ENCODE measurements at regions not wholly inside any gene's neighbourhood (a gene's known extent, or its start where the extent isn't known, plus 50 kb on each side); places are given as distances from the start of the nearest gene placed in this dataset.

- Histone ChIP-seq H3K9me3 (ENCODE audit: severe bottlenecking) (no peaks in the 10 kb centered on the region), H3K27ac (ENCODE audit: poor library complexity, severe bottlenecking) (no peak overlapping the region), H3K27me3 (ENCODE audit: insufficient read depth, poor library complexity, severe bottlenecking) (no peaks in the 10 kb centered on the region), H3K36me3 (ENCODE audit: low read depth) (no peaks in the 10 kb centered on the region), H3K4me3 (ENCODE audit: severe bottlenecking) (no peak overlapping the region), H3K4me1 (ENCODE audit: insufficient read depth, poor library complexity, severe bottlenecking) (no peaks in the 10 kb centered on the region)
- no peak for ATAC-seq (ENCODE audit: low read depth)
- no peak for DNase-seq (ENCODE audit: low spot score)
- no peak for TF ChIP-seq CTCF (IDR thresholded peaks at IDR 0.05; ENCODE audit: poor library complexity, severe bottlenecking)
Measured at GRCh38 chr3:162119651-162120050, 623.0 kb downstream of the OTOL1 start.

- Histone ChIP-seq H3K36me3 (ENCODE audit: low read depth) (no peaks in the 10 kb centered on the region), H3K27ac (ENCODE audit: poor library complexity, severe bottlenecking) (no peak overlapping the region), H3K27me3 (ENCODE audit: insufficient read depth, poor library complexity, severe bottlenecking) (no peaks in the 10 kb centered on the region), H3K4me3 (ENCODE audit: severe bottlenecking) (no peak overlapping the region), H3K4me1 (ENCODE audit: insufficient read depth, poor library complexity, severe bottlenecking) (no peaks in the 10 kb centered on the region), H3K9me3 (ENCODE audit: severe bottlenecking) (no peaks in the 10 kb centered on the region)
- no peak for DNase-seq (ENCODE audit: low spot score)
- no peak for ATAC-seq (ENCODE audit: low read depth)
- no peak for TF ChIP-seq CTCF (IDR thresholded peaks at IDR 0.05; ENCODE audit: poor library complexity, severe bottlenecking)
Measured at GRCh38 chr3:162122405-162122804, 625.8 kb downstream of the OTOL1 start.

GRCh38 chr3:162125790-162126189 is 629.2 kb downstream of the OTOL1 start:
- Histone ChIP-seq H3K9me3 (ENCODE audit: severe bottlenecking) (no peaks in the 10 kb centered on the region), H3K27ac (ENCODE audit: poor library complexity, severe bottlenecking) (no peak overlapping the region), H3K36me3 (ENCODE audit: low read depth) (no peaks in the 10 kb centered on the region), H3K27me3 (ENCODE audit: insufficient read depth, poor library complexity, severe bottlenecking) (no peaks in the 10 kb centered on the region), H3K4me3 (ENCODE audit: severe bottlenecking) (no peak overlapping the region), H3K4me1 (ENCODE audit: insufficient read depth, poor library complexity, severe bottlenecking) (no peaks in the 10 kb centered on the region)
- no peak for DNase-seq (ENCODE audit: low spot score)
- TF ChIP-seq CTCF (IDR thresholded peaks at IDR 0.05; ENCODE audit: poor library complexity, severe bottlenecking), result no peak
- no peak for ATAC-seq (ENCODE audit: low read depth)

- no peak overlapping the region for H3K4me3 ChIP-seq (ENCODE audit: severe bottlenecking)
Measured at GRCh38 chr3:162130582-162130981, 634.0 kb downstream of the OTOL1 start.

GRCh38 chr3:162132981-162133380 is 636.4 kb downstream of the OTOL1 start:
- DNase-seq (ENCODE audit: low spot score) (no peak), ATAC-seq (ENCODE audit: low read depth) (no peak)
- TF ChIP-seq CTCF (IDR thresholded peaks at IDR 0.05; ENCODE audit: poor library complexity, severe bottlenecking), result no peak
- H3K4me3 ChIP-seq (ENCODE audit: severe bottlenecking), result no peak overlapping the region
- no peaks in the 10 kb centered on the region for H3K36me3 ChIP-seq (ENCODE audit: low read depth)
- H3K4me1 ChIP-seq (ENCODE audit: insufficient read depth, poor library complexity, severe bottlenecking), result no peaks in the 10 kb centered on the region
- no peak overlapping the region for H3K27ac ChIP-seq (ENCODE audit: poor library complexity, severe bottlenecking)
- no peaks in the 10 kb centered on the region for H3K9me3 ChIP-seq (ENCODE audit: severe bottlenecking)
- no peaks in the 10 kb centered on the region for H3K27me3 ChIP-seq (ENCODE audit: insufficient read depth, poor library complexity, severe bottlenecking)

More at GRCh38 chr3:162130582-162130981, 634.0 kb downstream of the OTOL1 start:
- Histone ChIP-seq H3K9me3 (ENCODE audit: severe bottlenecking) (no peaks in the 10 kb centered on the region), H3K27me3 (ENCODE audit: insufficient read depth, poor library complexity, severe bottlenecking) (no peaks in the 10 kb centered on the region), H3K27ac (ENCODE audit: poor library complexity, severe bottlenecking) (no peak overlapping the region), H3K4me1 (ENCODE audit: insufficient read depth, poor library complexity, severe bottlenecking) (no peaks in the 10 kb centered on the region), H3K36me3 (ENCODE audit: low read depth) (no peaks in the 10 kb centered on the region)
- TF ChIP-seq CTCF (IDR thresholded peaks at IDR 0.05; ENCODE audit: poor library complexity, severe bottlenecking), result no peak
- DNase-seq (ENCODE audit: low spot score), result no peak
- ATAC-seq (ENCODE audit: low read depth), result no peak

All from RWPE2 (cell line).